H1 (cell line): ENCODE measurements at regions not wholly inside any gene's neighbourhood (a gene's known extent, or its start where the extent isn't known, plus 50 kb on each side); places are given as distances from the start of the nearest gene placed in this dataset.
A peak's percentile ranks its signal among the peaks of the same experiment; 100 is the strongest.

Experiments
- CTCF ChIA-PET: fragments of 300-600 bp; sonication (Branson Sonifier 250); formaldehyde crosslinking; loops from one replicate; lab custom pipeline; 2021; ENCODE audit not compliant: partially characterized antibody; lab: Charles Lee
- POLR2A ChIA-PET: fragments of 300-600 bp; sonication (Branson Sonifier 250); formaldehyde crosslinking; loops from one replicate; lab custom pipeline; 2021; ENCODE audit warnings: inconsistent platforms; ENCODE audit not compliant: partially characterized antibody; lab: Charles Lee
- DNase-seq, 2 experiments: peaks; one replicate each; pipeline versions ENCODE4 v3.0.0 to v3.0.0-alpha.2; 2010 to 2022; ENCODE audit warnings: low spot score in 2 of 2, low read depth in 1 of 2, mixed read lengths in 1 of 2
- FAIRE-seq: peaks from 2 replicates; lab custom pipeline; 2011; peaks lifted over from hg19 to GRCh38; lab: Jason Lieb, UNC
- H2AFZ ChIP-seq: 2 replicates; pipeline ENCODE4 v1.8.1; 2012; ENCODE audit warnings: low read length, inconsistent platforms
- H2AK5ac ChIP-seq: 2 replicates; pipeline ENCODE4 v1.6.1; 2013; ENCODE audit warnings: low read depth, low read length
- H2BK120ac ChIP-seq: replicated peaks from 2 replicates; pipeline ENCODE3; 2013; ENCODE audit warnings: low read depth, low read length, inconsistent platforms
- H2BK12ac ChIP-seq: 2 replicates; pipeline ENCODE4 v1.6.1; 2013; ENCODE audit warnings: low read depth, low read length
- H2BK15ac ChIP-seq: 2 replicates; pipeline ENCODE4 v1.6.1; 2013; ENCODE audit warnings: low read length
- H2BK20ac ChIP-seq: 2 replicates; pipeline ENCODE4 v1.6.1; 2013; ENCODE audit warnings: low read length
- H2BK5ac ChIP-seq: 2 replicates; pipeline ENCODE4 v1.6.1; 2013; ENCODE audit warnings: low read depth, low read length
- H3K14ac ChIP-seq: 2 replicates; pipeline ENCODE4 v1.6.1; 2013; ENCODE audit warnings: inconsistent platforms; ENCODE audit not compliant: insufficient read length
- H3K18ac ChIP-seq: 2 replicates; pipeline ENCODE4 v1.6.1; 2013; ENCODE audit warnings: low read length; ENCODE audit errors: extremely low read depth
- H3K23ac ChIP-seq: 2 replicates; pipeline ENCODE4 v1.6.1; 2013; ENCODE audit warnings: inconsistent platforms; ENCODE audit not compliant: insufficient read length
- H3K23me2 ChIP-seq: 2 replicates; pipeline ENCODE4 v1.6.1; 2013; ENCODE audit warnings: low read depth, low read length
- H3K27ac ChIP-seq: 2 replicates; pipeline ENCODE4 v1.6.1; 2011; ENCODE audit warnings: low read depth, low read length, inconsistent platforms
- H3K27me3 ChIP-seq, 4 experiments: replicated peaks in 1 of 4; 1 replicate in 1 of 4; 2 replicates in 3 of 4; pipeline versions ENCODE4 v1.6.1 to v1.8.1; 2011 to 2013; ENCODE audit warnings: low read length in 3 of 4, mild to moderate bottlenecking in 3 of 4, inconsistent platforms in 2 of 4, mixed read lengths in 2 of 4, moderate library complexity in 1 of 4; ENCODE audit not compliant: control insufficient read depth in 3 of 4, insufficient read depth in 3 of 4; ENCODE audit errors: extremely low read depth in 1 of 4
- H3K36me3 ChIP-seq, 4 experiments: 2 replicates each; pipeline versions ENCODE4 v1.6.1 to v1.8.1; 2011 to 2013; ENCODE audit warnings: mild to moderate bottlenecking in 4 of 4, low read length in 3 of 4, moderate library complexity in 2 of 4, control low read depth in 1 of 4, inconsistent platforms in 1 of 4; ENCODE audit not compliant: insufficient read depth in 4 of 4, control insufficient read depth in 2 of 4
- H3K4ac ChIP-seq: replicated peaks from 2 replicates; pipeline ENCODE3; 2013; ENCODE audit warnings: low read length, low read depth, mixed read lengths, inconsistent platforms; ENCODE audit not compliant: insufficient read length
- H3K4me1 ChIP-seq, 4 experiments: replicated peaks in 1 of 4; 1 replicate in 1 of 4; 2 replicates in 3 of 4; pipeline versions ENCODE4 v1.6.1 to v1.8.1; 2011 to 2013; ENCODE audit warnings: low read length in 3 of 4, inconsistent platforms in 2 of 4, mixed read lengths in 1 of 4; ENCODE audit not compliant: insufficient read depth in 4 of 4, control insufficient read depth in 3 of 4
- H3K4me2 ChIP-seq, 2 experiments: 2 replicates each; pipeline versions ENCODE4 v1.6.1 to v1.8.1; 2011 to 2013; ENCODE audit warnings: low read depth in 2 of 2, low read length in 2 of 2, control low read depth in 1 of 2, inconsistent platforms in 1 of 2, mild to moderate bottlenecking in 1 of 2; ENCODE audit not compliant: insufficient read depth in 1 of 2
- H3K4me3 ChIP-seq, 4 experiments: fragments of 200-600, 300-600 bp in 1 of 4; sonication (generic), shearing (Covaris generic), sonication (Bioruptor Twin) in 1 of 4; 2 replicates each; pipeline versions ENCODE4 v1.5.1 to v1.8.1; 2011 to 2016; ENCODE audit warnings: low read length in 4 of 4, low read depth in 3 of 4, control low read depth in 2 of 4, inconsistent platforms in 2 of 4, mild to moderate bottlenecking in 2 of 4, mixed read lengths in 1 of 4, moderate library complexity in 1 of 4; ENCODE audit not compliant: insufficient read depth in 2 of 4; ENCODE audit errors: extremely low read depth in 1 of 4
- H3K56ac ChIP-seq: replicated peaks from 2 replicates; pipeline ENCODE3; 2013; ENCODE audit warnings: low read depth, mild to moderate bottlenecking, mixed read lengths, low read length, inconsistent platforms; ENCODE audit not compliant: insufficient read length
- H3K79me1 ChIP-seq: 2 replicates; pipeline ENCODE4 v1.6.1; 2013; ENCODE audit warnings: low read depth, low read length, control low read depth
- H3K79me2 ChIP-seq, 2 experiments: 2 replicates each; pipeline versions ENCODE4 v1.6.1 to v1.8.1; 2012 to 2013; ENCODE audit warnings: low read length in 2 of 2, mild to moderate bottlenecking in 2 of 2, inconsistent platforms in 1 of 2; ENCODE audit not compliant: insufficient read depth in 2 of 2, control insufficient read depth in 1 of 2
- H3K9ac ChIP-seq, 4 experiments: replicated peaks in 1 of 4; 1 replicate in 1 of 4; 2 replicates in 3 of 4; pipeline versions ENCODE4 v1.6.1 to v1.8.1; 2011 to 2013; ENCODE audit warnings: low read depth in 3 of 4, low read length in 3 of 4, control low read depth in 2 of 4, mild to moderate bottlenecking in 2 of 4, moderate library complexity in 2 of 4, inconsistent platforms in 1 of 4; ENCODE audit errors: extremely low read depth in 1 of 4
- H3K9me3 ChIP-seq, 2 experiments: 2 replicates each; pipeline versions ENCODE4 v1.6.1 to v1.8.1; 2012 to 2013; ENCODE audit warnings: mild to moderate bottlenecking in 2 of 2, moderate library complexity in 2 of 2, control low read depth in 1 of 2, inconsistent platforms in 1 of 2, low read depth in 1 of 2, low read length in 1 of 2, mixed read lengths in 1 of 2; ENCODE audit not compliant: insufficient read depth in 2 of 2
- H4K20me1 ChIP-seq, 2 experiments: replicated peaks in 1 of 2; 2 replicates each; pipeline versions ENCODE3 to v1.8.1; 2011 to 2013; ENCODE audit warnings: inconsistent platforms in 2 of 2, low read length in 2 of 2, mild to moderate bottlenecking in 1 of 2; ENCODE audit not compliant: insufficient read depth in 2 of 2, control insufficient read depth in 1 of 2
- H4K5ac ChIP-seq: 2 replicates; pipeline ENCODE4 v1.6.1; 2013; ENCODE audit warnings: low read length, low read depth, mixed read lengths, inconsistent platforms; ENCODE audit not compliant: insufficient read length
- H4K8ac ChIP-seq: 2 replicates; pipeline ENCODE4 v1.8.0; 2013; ENCODE audit warnings: mild to moderate bottlenecking, moderate library complexity, low read length, inconsistent platforms; ENCODE audit not compliant: insufficient read depth; ENCODE audit errors: extremely low read depth
- H4K91ac ChIP-seq: replicated peaks from 2 replicates; pipeline ENCODE3; 2013; ENCODE audit warnings: low read length, mixed read lengths, inconsistent platforms; ENCODE audit not compliant: insufficient read length
- BCL11A ChIP-seq, 2 experiments: IDR thresholded peaks; one replicate each; pipeline ENCODE4 v1.6.1; 2011; ENCODE audit warnings: low read depth in 2 of 2, low read length in 2 of 2, mild to moderate bottlenecking in 2 of 2
- CEBPB ChIP-seq: IDR thresholded peaks from 2 replicates; pipeline ENCODE4 v1.6.1; 2012; ENCODE audit warnings: low read depth, low read length
- CHD1 ChIP-seq: IDR thresholded peaks from 2 replicates; pipeline ENCODE4 v1.6.1; 2012; ENCODE audit warnings: low read depth, low read length, improper control_type of control experiment
- CTCF ChIP-seq, 3 experiments: IDR thresholded peaks; 1 replicate in 2 of 3; 2 replicates in 1 of 3; pipeline versions ENCODE4 v1.5.1 to v1.6.1; 2011; ENCODE audit warnings: low read length in 3 of 3, mild to moderate bottlenecking in 3 of 3, inconsistent platforms in 2 of 3, low read depth in 1 of 3, moderate library complexity in 1 of 3; ENCODE audit not compliant: insufficient read depth in 1 of 3; ENCODE audit errors: control extremely low read depth in 1 of 3
- JUND ChIP-seq: IDR thresholded peaks from 2 replicates; pipeline ENCODE4 v1.6.1; 2011; ENCODE audit warnings: mild to moderate bottlenecking, improper control_type of control experiment, low read length
- KDM1A ChIP-seq: fragments of 200-600, 300-600 bp; sonication (generic); IDR thresholded peaks from 2 replicates; pipeline ENCODE4 v1.7.1; 2016; ENCODE audit warnings: mild to moderate bottlenecking, low read length, borderline replicate concordance
- MAX ChIP-seq: IDR thresholded peaks from 2 replicates; pipeline ENCODE4 v1.6.1; 2012; ENCODE audit warnings: inconsistent platforms
- PHF8 ChIP-seq: fragments of 200-600 bp; sonication (generic); conservative IDR thresholded peaks from 2 replicates; pipeline ENCODE4 v1.7.1; 2012; ENCODE audit warnings: low read depth, mild to moderate bottlenecking, inconsistent platforms, low read length, moderate library complexity
- POLR2A ChIP-seq, 2 experiments: IDR thresholded peaks; 1 replicate in 1 of 2; 2 replicates in 1 of 2; pipeline ENCODE4 v1.6.1; 2011; ENCODE audit warnings: low read depth in 2 of 2, low read length in 2 of 2, mild to moderate bottlenecking in 2 of 2; ENCODE audit errors: control extremely low read depth in 1 of 2
- RXRA ChIP-seq: IDR thresholded peaks from 2 replicates; pipeline ENCODE4 v1.6.1; 2011; ENCODE audit warnings: low read depth, mild to moderate bottlenecking, low read length, moderate library complexity; ENCODE audit not compliant: insufficient read depth
- SAP30 ChIP-seq: fragments of 300-600 bp; sonication (generic); IDR thresholded peaks from 2 replicates; pipeline ENCODE4 v1.7.1; 2012; ENCODE audit warnings: low read length, moderate library complexity, mild to moderate bottlenecking, inconsistent platforms; ENCODE audit not compliant: insufficient read depth, insufficient replicate concordance
- SP1 ChIP-seq: IDR thresholded peaks from 2 replicates; pipeline ENCODE4 v1.6.1; 2011; ENCODE audit warnings: low read depth, low read length
- SP4 ChIP-seq: IDR thresholded peaks from 2 replicates; pipeline ENCODE4 v1.6.1; 2012; ENCODE audit warnings: low read length, inconsistent platforms
- TEAD4 ChIP-seq: IDR thresholded peaks from 2 replicates; pipeline ENCODE4 v1.6.1; 2012; ENCODE audit warnings: low read depth, low read length, inconsistent platforms, mixed read lengths
- ZNF274 ChIP-seq: IDR thresholded peaks from 2 replicates; pipeline ENCODE4 v1.7.0; 2012; ENCODE audit warnings: low read length, borderline replicate concordance; ENCODE audit errors: extremely low read depth

GRCh38 chr3:144626835-144627234, 655.2 kb downstream of the DIPK2A start:
- POLR2A ChIA-PET: no interaction called here
- CTCF ChIA-PET: interaction anchor here (1.0 to 1.7 kb wide), 2 partner anchors 10 to 61 kb away, joined by 3 to 4 read pairs; no protein-coding TSS in a partner anchor
- H3K56ac ChIP-seq: no peak overlapping the region
- TF ChIP-seq MAX: no peak
- TF ChIP-seq TEAD4: no peak
- TF ChIP-seq POLR2A (IDR thresholded peaks at IDR 0.05; ENCODE audit: control extremely low read depth in 1 of 2, low read depth in 2 of 2, low read length in 2 of 2): no peak
- no peak for TF ChIP-seq BCL11A (IDR thresholded peaks at IDR 0.05; ENCODE audit: low read depth in 2 of 2, low read length in 2 of 2)
- TF ChIP-seq JUND: no peak
- TF ChIP-seq CHD1: no peak
- TF ChIP-seq SP1: no peak
- TF ChIP-seq SP4: no peak
- TF ChIP-seq RXRA: no peak
- no peak for TF ChIP-seq SAP30
- no peak for TF ChIP-seq CEBPB
- TF ChIP-seq KDM1A: no peak
- TF ChIP-seq CTCF (IDR thresholded peaks at IDR 0.05; ENCODE audit: control extremely low read depth in 1 of 3, insufficient read depth in 1 of 3, low read depth in 1 of 3, low read length in 3 of 3): no peak
- TF ChIP-seq PHF8: no peak
- TF ChIP-seq ZNF274: no peak

More at GRCh38 chr3:144626835-144627234, 655.2 kb downstream of the DIPK2A start:
- no peak overlapping the region for H3K18ac ChIP-seq
- no peaks in the 10 kb centered on the region for H3K9me3 ChIP-seq
- no peaks in the 10 kb centered on the region for H3K4me1 ChIP-seq
- H4K5ac ChIP-seq: no peak overlapping the region
- no peaks in the 10 kb centered on the region for H3K36me3 ChIP-seq
- no peak overlapping the region for H2AK5ac ChIP-seq
- H2BK120ac ChIP-seq: no peak overlapping the region
- no peaks in the 10 kb centered on the region for H3K79me2 ChIP-seq
- no peak for DNase-seq
- H3K79me1 ChIP-seq: no peaks in the 10 kb centered on the region
- H2BK5ac ChIP-seq: no peak overlapping the region
- no peaks in the 10 kb centered on the region for H4K20me1 ChIP-seq
- no peak overlapping the region for H3K4ac ChIP-seq
- H4K8ac ChIP-seq: no peak overlapping the region
- H4K91ac ChIP-seq: peak overlapping the region; percentile 38
- no peak for FAIRE-seq
- H2BK15ac ChIP-seq: no peak overlapping the region
- no peak overlapping the region for H3K4me2 ChIP-seq
- no peaks in the 10 kb centered on the region for H3K23me2 ChIP-seq
- no peak overlapping the region for H2BK20ac ChIP-seq
- H3K23ac ChIP-seq: no peak overlapping the region
- H2BK12ac ChIP-seq: no peak overlapping the region
- no peaks in the 10 kb centered on the region for H3K27me3 ChIP-seq
- H3K9ac ChIP-seq: no peak overlapping the region
- H3K14ac ChIP-seq: no peak overlapping the region
- no peak overlapping the region for H3K27ac ChIP-seq
- no peak overlapping the region for H3K4me3 ChIP-seq
- H2AFZ ChIP-seq: no peak overlapping the region
